ENCODE measurements at regions not wholly inside any gene's neighbourhood (a gene's known extent, or its start where the extent isn't known, plus 50 kb on each side); places are given as distances from the start of the nearest gene placed in this dataset.

- H3K4me3 ChIP-seq (IDR thresholded peaks at IDR 0.05; ENCODE audit: insufficient read depth, low read depth, low read length): no peak overlapping the region
- no peak overlapping the region for H3K9ac ChIP-seq
- no peaks in the 10 kb centered on the region for H3K4me1 ChIP-seq (ENCODE audit: low read depth, poor library complexity, severe bottlenecking)
- no peaks in the 10 kb centered on the region for H3K36me3 ChIP-seq (ENCODE audit: insufficient read depth)
- no peaks in the 10 kb centered on the region for H3K27me3 ChIP-seq (ENCODE audit: insufficient read depth, low read depth)
- H3K4me2 ChIP-seq: no peak overlapping the region
- no peaks in the 10 kb centered on the region for H4K20me1 ChIP-seq (ENCODE audit: insufficient read depth)
- no peak overlapping the region for H2AFZ ChIP-seq (ENCODE audit: low read depth)
- no peak for TF ChIP-seq CTCF (conservative IDR thresholded peaks at IDR 0.05; ENCODE audit: low read depth, low read length)
- H3K79me2 ChIP-seq (ENCODE audit: insufficient read depth, low read depth): no peaks in the 10 kb centered on the region
- no peak overlapping the region for H3K27ac ChIP-seq
Measured at GRCh38 chr4:23590431-23590830, 299.4 kb downstream of the PPARGC1A start.

GRCh38 chr4:23584024-23584423 lies 305.8 kb downstream of the PPARGC1A start:
- Histone ChIP-seq H2AFZ (ENCODE audit: low read depth) (no peak overlapping the region), H3K4me2 (no peak overlapping the region), H3K4me1 (ENCODE audit: low read depth, poor library complexity, severe bottlenecking) (no peaks in the 10 kb centered on the region), H4K20me1 (ENCODE audit: insufficient read depth) (no peaks in the 10 kb centered on the region), H3K27ac (no peak overlapping the region), H3K79me2 (ENCODE audit: insufficient read depth, low read depth) (no peaks in the 10 kb centered on the region), H3K4me3 (IDR thresholded peaks at IDR 0.05; ENCODE audit: insufficient read depth, low read depth, low read length) (no peak overlapping the region), H3K9ac (no peak overlapping the region), H3K36me3 (ENCODE audit: insufficient read depth) (no peaks in the 10 kb centered on the region), H3K27me3 (ENCODE audit: insufficient read depth, low read depth) (no peaks in the 10 kb centered on the region)
- TF ChIP-seq CTCF (conservative IDR thresholded peaks at IDR 0.05; ENCODE audit: low read depth, low read length): no peak

DNA sequence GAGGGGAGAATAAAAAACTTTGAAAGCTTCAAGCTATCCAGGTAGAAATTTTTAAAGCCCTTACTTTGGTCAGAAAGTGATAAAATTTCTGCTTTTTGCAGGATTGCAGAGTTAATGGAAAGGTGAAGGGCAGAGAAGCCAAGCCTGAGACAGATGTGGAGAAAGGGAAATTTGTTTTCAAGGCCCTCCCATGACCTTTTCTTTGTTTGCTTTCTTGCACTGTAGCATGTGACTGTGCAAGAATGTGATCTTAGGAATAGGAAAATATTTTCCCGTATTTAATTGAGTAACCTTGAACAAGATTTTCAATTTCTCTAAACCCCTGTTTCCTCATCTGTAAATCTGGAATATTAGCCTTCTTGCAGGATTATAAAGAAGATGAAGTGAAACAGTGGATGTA lies 307.2 kb downstream of the PPARGC1A start:
- Histone ChIP-seq H3K4me2 (no peak overlapping the region), H3K9ac (no peak overlapping the region), H2AFZ (ENCODE audit: low read depth) (no peak overlapping the region), H3K27ac (no peak overlapping the region), H3K79me2 (ENCODE audit: insufficient read depth, low read depth) (no peaks in the 10 kb centered on the region), H3K36me3 (ENCODE audit: insufficient read depth) (no peaks in the 10 kb centered on the region), H4K20me1 (ENCODE audit: insufficient read depth) (no peaks in the 10 kb centered on the region), H3K4me1 (ENCODE audit: low read depth, poor library complexity, severe bottlenecking) (no peaks in the 10 kb centered on the region), H3K27me3 (ENCODE audit: insufficient read depth, low read depth) (no peaks in the 10 kb centered on the region), H3K4me3 (IDR thresholded peaks at IDR 0.05; ENCODE audit: insufficient read depth, low read depth, low read length) (no peak overlapping the region)
- no peak for TF ChIP-seq CTCF (conservative IDR thresholded peaks at IDR 0.05; ENCODE audit: low read depth, low read length)

DNA sequence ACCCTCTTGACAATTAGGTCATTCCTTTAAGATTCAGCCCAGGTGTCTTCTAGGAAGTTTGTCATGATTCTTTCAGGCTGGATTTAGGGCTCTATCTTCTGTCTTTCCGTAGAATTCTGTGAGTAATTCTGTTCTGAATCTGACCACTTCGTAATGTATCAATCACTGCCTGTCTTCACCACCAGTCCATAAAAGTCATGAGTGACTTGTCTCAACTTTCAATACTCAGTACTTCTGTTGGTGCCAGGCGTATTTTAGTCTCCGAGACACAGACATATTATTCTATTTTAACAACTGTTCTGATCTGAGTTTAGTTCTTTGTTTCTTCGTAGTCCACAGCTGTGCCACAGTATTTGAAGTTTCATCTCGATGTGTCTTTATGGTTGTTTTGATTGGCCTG lies 310.7 kb downstream of the PPARGC1A start:
- H3K9ac ChIP-seq: no peak overlapping the region
- H3K27ac ChIP-seq: no peak overlapping the region
- no peaks in the 10 kb centered on the region for H3K27me3 ChIP-seq (ENCODE audit: insufficient read depth, low read depth)
- no peak overlapping the region for H2AFZ ChIP-seq (ENCODE audit: low read depth)
- H3K79me2 ChIP-seq (ENCODE audit: insufficient read depth, low read depth): no peaks in the 10 kb centered on the region
- no peaks in the 10 kb centered on the region for H4K20me1 ChIP-seq (ENCODE audit: insufficient read depth)
- H3K36me3 ChIP-seq (ENCODE audit: insufficient read depth): no peaks in the 10 kb centered on the region
- H3K4me3 ChIP-seq (IDR thresholded peaks at IDR 0.05; ENCODE audit: insufficient read depth, low read depth, low read length): no peak overlapping the region
- no peak overlapping the region for H3K4me2 ChIP-seq
- no peak for TF ChIP-seq CTCF (conservative IDR thresholded peaks at IDR 0.05; ENCODE audit: low read depth, low read length)
- H3K4me1 ChIP-seq (ENCODE audit: low read depth, poor library complexity, severe bottlenecking): no peaks in the 10 kb centered on the region

GRCh38 chr4:23577398-23577797 lies 312.4 kb downstream of the PPARGC1A start:
- no peaks in the 10 kb centered on the region for H3K36me3 ChIP-seq (ENCODE audit: insufficient read depth)
- TF ChIP-seq CTCF (conservative IDR thresholded peaks at IDR 0.05; ENCODE audit: low read depth, low read length): no peak
- H3K79me2 ChIP-seq (ENCODE audit: insufficient read depth, low read depth): no peaks in the 10 kb centered on the region
- no peak overlapping the region for H2AFZ ChIP-seq (ENCODE audit: low read depth)
- H3K4me3 ChIP-seq (IDR thresholded peaks at IDR 0.05; ENCODE audit: insufficient read depth, low read depth, low read length): no peak overlapping the region
- H3K9ac ChIP-seq: no peak overlapping the region
- no peak overlapping the region for H3K27ac ChIP-seq
- no peak overlapping the region for H3K4me2 ChIP-seq
- H4K20me1 ChIP-seq (ENCODE audit: insufficient read depth): no peaks in the 10 kb centered on the region
- H3K27me3 ChIP-seq (ENCODE audit: insufficient read depth, low read depth): no peaks in the 10 kb centered on the region
- H3K4me1 ChIP-seq (ENCODE audit: low read depth, poor library complexity, severe bottlenecking): no peaks in the 10 kb centered on the region
